ENCODE measurements at regions not wholly inside any gene's neighbourhood (a gene's known extent, or its start where the extent isn't known, plus 50 kb on each side); places are given as distances from the start of the nearest gene placed in this dataset.

GRCh38 chr13:50352720-50353480 is 337.7 kb downstream of the KCNRG start:
- H3K4me1 ChIP-seq (ENCODE audit: insufficient read depth), result peaks cover 24% of the 10 kb centered on the region
- no peaks in the 10 kb centered on the region for H3K9me3 ChIP-seq (ENCODE audit: low read depth)
- no peak overlapping the region for H3K9ac ChIP-seq
- H3K27me3 ChIP-seq (replicated peaks; ENCODE audit: insufficient read depth), result no peaks in the 10 kb centered on the region
- no peak overlapping the region for H2AFZ ChIP-seq
- no peaks in the 10 kb centered on the region for H3K79me2 ChIP-seq (ENCODE audit: insufficient read depth)
- WGBS, 2 experiments (ENCODE audit: low coverage in 1 of 2, low lambda C conversion rate in 2 of 2, missing lambda C conversion rate in 2 of 2), result 81 to 87% methylated on average over 2 of the region's 2 CpGs
- in situ Hi-C loops (cut with MboI), result no loop called here
- no peaks in the 10 kb centered on the region for H4K20me1 ChIP-seq (ENCODE audit: insufficient read depth)
- peaks cover 22% of the 10 kb centered on the region for H3F3A ChIP-seq (ENCODE audit: insufficient read depth)
- no peaks in the 10 kb centered on the region for H3K9me2 ChIP-seq (ENCODE audit: insufficient read depth)
- H3K4me3 ChIP-seq, result no peak overlapping the region
- H3K4me2 ChIP-seq (ENCODE audit: unreplicated experiment), result peak overlapping the region; percentile 15
- peak overlapping the region; percentile 32 for H3K27ac ChIP-seq
- TF ChIP-seq EZH2phosphoT487 (IDR thresholded peaks at IDR 0.05; ENCODE audit: insufficient read depth, low read depth) (no peak), EZH2 (IDR thresholded peaks at IDR 0.05; ENCODE audit: insufficient read depth, poor library complexity, severe bottlenecking) (no peak)
- H3K36me3 ChIP-seq (ENCODE audit: low read depth), result no peaks in the 10 kb centered on the region
- no peak for DNase-seq

DNA sequence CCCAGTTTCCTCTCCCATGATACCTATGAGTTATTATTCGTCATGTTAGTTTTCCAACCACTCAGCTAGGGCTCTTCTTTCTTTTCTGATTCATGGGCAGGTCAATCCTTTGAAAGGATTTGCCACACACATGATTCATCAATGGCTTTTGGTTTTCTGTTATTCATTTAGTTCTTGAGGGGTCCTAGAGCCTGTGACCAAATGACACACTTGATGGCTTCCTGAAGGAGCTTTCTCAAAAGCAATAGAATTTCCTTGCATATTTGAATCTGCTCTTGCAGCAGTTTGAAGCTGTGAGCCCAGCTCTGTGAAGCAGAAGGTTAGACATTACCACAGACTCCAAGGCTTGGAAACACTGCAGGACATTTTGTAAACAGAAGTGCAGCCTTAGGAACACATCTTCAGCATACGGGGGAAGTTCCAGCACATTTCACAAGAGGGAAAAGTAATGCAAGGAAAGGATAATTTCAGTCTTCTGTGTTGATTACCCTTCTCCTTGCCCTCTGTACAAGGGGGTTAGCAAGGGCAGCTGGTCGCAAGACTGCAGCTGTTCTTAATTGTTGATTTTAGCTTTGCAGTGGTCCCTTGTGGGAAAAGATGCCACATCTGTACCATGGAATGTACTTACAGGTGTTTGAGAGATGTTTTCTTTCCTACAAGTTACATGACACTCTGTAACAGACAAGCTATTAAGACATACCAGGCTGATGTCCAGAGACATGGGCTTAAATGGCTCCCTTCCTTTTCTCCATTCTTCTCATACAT is 338.6 kb downstream of the KCNRG start:
- Histone ChIP-seq H3K9me2 (ENCODE audit: insufficient read depth) (no peaks in the 10 kb centered on the region), H3K27me3 (replicated peaks; ENCODE audit: insufficient read depth) (no peaks in the 10 kb centered on the region), H3F3A (ENCODE audit: insufficient read depth) (peaks cover 22% of the 10 kb centered on the region), H3K79me2 (ENCODE audit: insufficient read depth) (no peaks in the 10 kb centered on the region), H3K4me3 (no peak overlapping the region), H3K9me3 (ENCODE audit: low read depth) (no peaks in the 10 kb centered on the region), H3K36me3 (ENCODE audit: low read depth) (no peaks in the 10 kb centered on the region), H2AFZ (no peak overlapping the region), H3K27ac (peak overlapping the region; percentile 32), H3K9ac (no peak overlapping the region), H3K4me2 (ENCODE audit: unreplicated experiment) (peak overlapping the region; percentile 15), H4K20me1 (ENCODE audit: insufficient read depth) (no peaks in the 10 kb centered on the region), H3K4me1 (ENCODE audit: insufficient read depth) (peaks cover 27% of the 10 kb centered on the region)
- in situ Hi-C loops (cut with MboI), result no loop called here
- TF ChIP-seq EZH2phosphoT487 (IDR thresholded peaks at IDR 0.05; ENCODE audit: insufficient read depth, low read depth) (no peak), EZH2 (IDR thresholded peaks at IDR 0.05; ENCODE audit: insufficient read depth, poor library complexity, severe bottlenecking) (no peak)
- 37 to 42% methylated on average over 3 of the region's 3 CpGs for WGBS, 2 experiments (ENCODE audit: low coverage in 1 of 2, low lambda C conversion rate in 2 of 2, missing lambda C conversion rate in 2 of 2)
- DNase-seq, result peak; percentile 80

DNA sequence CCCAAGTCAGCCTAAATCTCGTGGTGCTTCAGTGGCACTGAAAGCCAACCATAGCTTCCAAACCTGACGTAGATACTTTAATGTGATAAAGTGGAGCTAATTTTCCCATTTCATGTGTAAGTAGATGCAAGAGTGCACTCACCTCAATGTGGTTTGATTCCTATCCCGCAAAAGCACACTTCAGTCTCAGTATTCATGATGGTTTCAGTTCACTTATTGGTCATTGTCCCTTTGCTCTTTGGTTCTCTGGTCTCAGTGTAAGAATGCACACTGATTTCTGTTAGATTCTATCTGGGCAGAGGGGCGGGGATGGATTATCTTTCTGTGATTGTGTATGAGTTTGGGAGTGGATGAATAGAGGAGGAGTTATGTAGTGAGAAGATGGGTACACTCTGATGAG is 340.6 kb downstream of the KCNRG start:
- 86 to 89% methylated on average over 4 of the region's 4 CpGs for WGBS, 2 experiments (ENCODE audit: low coverage in 1 of 2, low lambda C conversion rate in 2 of 2, missing lambda C conversion rate in 2 of 2)
- Histone ChIP-seq H2AFZ (no peak overlapping the region), H3F3A (ENCODE audit: insufficient read depth) (peaks cover 22% of the 10 kb centered on the region), H3K4me3 (no peak overlapping the region), H3K4me1 (ENCODE audit: insufficient read depth) (peaks cover 27% of the 10 kb centered on the region), H4K20me1 (ENCODE audit: insufficient read depth) (no peaks in the 10 kb centered on the region), H3K9me2 (ENCODE audit: insufficient read depth) (no peaks in the 10 kb centered on the region), H3K79me2 (ENCODE audit: insufficient read depth) (no peaks in the 10 kb centered on the region), H3K9ac (no peak overlapping the region), H3K4me2 (ENCODE audit: unreplicated experiment) (no peak overlapping the region), H3K9me3 (ENCODE audit: low read depth) (no peaks in the 10 kb centered on the region), H3K27ac (no peak overlapping the region), H3K36me3 (ENCODE audit: low read depth) (no peaks in the 10 kb centered on the region), H3K27me3 (replicated peaks; ENCODE audit: insufficient read depth) (no peaks in the 10 kb centered on the region)
- TF ChIP-seq EZH2phosphoT487 (IDR thresholded peaks at IDR 0.05; ENCODE audit: insufficient read depth, low read depth) (no peak), EZH2 (IDR thresholded peaks at IDR 0.05; ENCODE audit: insufficient read depth, poor library complexity, severe bottlenecking) (no peak)
- in situ Hi-C loops (cut with MboI), result no loop called here
- DNase-seq, result no peak

DNA sequence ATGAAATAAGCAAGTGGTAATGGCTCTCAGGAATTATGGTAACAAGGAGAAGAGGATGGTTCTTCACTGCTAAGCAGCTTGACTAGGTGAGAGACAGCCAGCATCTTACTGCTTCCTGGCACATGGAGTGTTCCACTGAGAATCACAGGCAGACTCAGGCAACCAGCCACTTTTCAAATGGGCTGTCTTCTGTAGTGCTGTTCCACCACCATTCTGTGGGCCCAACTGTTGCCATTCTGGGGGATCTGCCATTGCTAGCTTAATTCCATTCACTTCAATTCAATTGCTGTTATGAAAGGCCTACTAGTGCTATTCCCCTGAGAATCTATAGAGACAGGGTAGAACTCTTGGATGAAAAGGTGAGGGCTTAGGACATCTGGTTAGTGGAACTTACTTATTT is 341.9 kb downstream of the KCNRG start:
- TF ChIP-seq EZH2phosphoT487 (IDR thresholded peaks at IDR 0.05; ENCODE audit: insufficient read depth, low read depth) (no peak), EZH2 (IDR thresholded peaks at IDR 0.05; ENCODE audit: insufficient read depth, poor library complexity, severe bottlenecking) (no peak)
- Histone ChIP-seq H4K20me1 (ENCODE audit: insufficient read depth) (no peaks in the 10 kb centered on the region), H3K4me3 (peak overlapping the region; percentile 9; the same call in 1 of the 2 replicates), H3K4me2 (ENCODE audit: unreplicated experiment) (peak overlapping the region; percentile 33), H3K27me3 (replicated peaks; ENCODE audit: insufficient read depth) (no peaks in the 10 kb centered on the region), H3K36me3 (ENCODE audit: low read depth) (no peaks in the 10 kb centered on the region), H3K9ac (no peak overlapping the region; the same call in 1 of the 2 replicates), H3F3A (ENCODE audit: insufficient read depth) (peaks cover 22% of the 10 kb centered on the region), H3K27ac (0 out of 2 replicates have a peak overlapping the region, but pooled peaks have one; percentile 14), H3K9me3 (ENCODE audit: low read depth) (no peaks in the 10 kb centered on the region), H3K79me2 (ENCODE audit: insufficient read depth) (no peaks in the 10 kb centered on the region), H2AFZ (no peak overlapping the region), H3K4me1 (ENCODE audit: insufficient read depth) (peaks cover 27% of the 10 kb centered on the region), H3K9me2 (ENCODE audit: insufficient read depth) (no peaks in the 10 kb centered on the region)
- DNase-seq, result no peak
- in situ Hi-C loops (cut with MboI), result no loop called here

Measured in GM23248 (cell line).